ENCODE measurements at regions not wholly inside any gene's neighbourhood (a gene's known extent, or its start where the extent isn't known, plus 50 kb on each side); places are given as distances from the start of the nearest gene placed in this dataset.

DNA sequence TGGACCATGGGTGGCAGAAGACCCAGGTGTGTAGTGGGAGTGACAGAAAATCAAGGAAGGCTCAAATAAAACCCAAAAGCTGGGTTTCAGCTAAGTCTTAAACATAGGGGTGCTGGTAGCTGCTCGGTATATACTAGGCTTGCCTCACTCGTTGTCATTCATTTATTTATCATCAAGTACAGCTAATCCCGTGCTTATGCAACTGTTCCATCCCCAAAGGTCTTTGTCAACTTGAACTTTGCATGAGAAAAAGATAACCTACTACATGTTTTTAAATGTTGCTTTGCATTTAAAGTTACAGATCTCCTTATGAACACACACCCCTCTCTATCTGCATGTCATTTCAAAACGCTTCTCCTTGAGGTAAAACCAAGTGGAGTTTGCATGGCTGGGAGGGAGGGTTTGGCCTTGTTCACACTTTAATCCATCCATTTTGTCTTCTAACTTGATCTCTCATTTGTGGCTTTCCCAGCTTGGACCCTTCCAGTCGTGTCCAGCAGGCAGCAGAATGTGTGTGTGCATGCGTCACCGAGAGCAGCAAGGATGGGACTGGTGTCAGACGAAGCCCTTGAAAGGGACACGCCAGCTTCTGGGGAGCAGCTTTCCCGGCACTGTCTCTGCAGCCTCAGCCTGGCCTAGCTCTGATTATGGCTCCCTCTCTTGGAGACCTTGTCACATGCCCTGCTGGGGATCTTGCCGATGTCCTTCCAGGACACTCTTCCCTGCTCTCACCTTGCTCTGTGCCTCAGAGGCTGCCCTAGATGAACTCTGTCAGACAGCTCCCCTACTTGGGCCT lies 133.5 kb downstream of the GADD45G start:
- TF ChIP-seq, protein P1, sequence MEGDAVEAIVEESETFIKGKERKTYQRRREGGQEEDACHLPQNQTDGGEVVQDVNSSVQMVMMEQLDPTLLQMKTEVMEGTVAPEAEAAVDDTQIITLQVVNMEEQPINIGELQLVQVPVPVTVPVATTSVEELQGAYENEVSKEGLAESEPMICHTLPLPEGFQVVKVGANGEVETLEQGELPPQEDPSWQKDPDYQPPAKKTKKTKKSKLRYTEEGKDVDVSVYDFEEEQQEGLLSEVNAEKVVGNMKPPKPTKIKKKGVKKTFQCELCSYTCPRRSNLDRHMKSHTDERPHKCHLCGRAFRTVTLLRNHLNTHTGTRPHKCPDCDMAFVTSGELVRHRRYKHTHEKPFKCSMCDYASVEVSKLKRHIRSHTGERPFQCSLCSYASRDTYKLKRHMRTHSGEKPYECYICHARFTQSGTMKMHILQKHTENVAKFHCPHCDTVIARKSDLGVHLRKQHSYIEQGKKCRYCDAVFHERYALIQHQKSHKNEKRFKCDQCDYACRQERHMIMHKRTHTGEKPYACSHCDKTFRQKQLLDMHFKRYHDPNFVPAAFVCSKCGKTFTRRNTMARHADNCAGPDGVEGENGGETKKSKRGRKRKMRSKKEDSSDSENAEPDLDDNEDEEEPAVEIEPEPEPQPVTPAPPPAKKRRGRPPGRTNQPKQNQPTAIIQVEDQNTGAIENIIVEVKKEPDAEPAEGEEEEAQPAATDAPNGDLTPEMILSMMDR (IDR thresholded peaks at IDR 0.05) = no peak
- TF ChIP-seq POLR2A (IDR thresholded peaks at IDR 0.05) (no peak), POLR2AphosphoS5 (IDR thresholded peaks at IDR 0.05) (no peak)

All from upper lobe of left lung (tissue), 4 donors.